Astrocyte of the hippocampus (primary cell): ENCODE measurements at regions not wholly inside any gene's neighbourhood (a gene's known extent, or its start where the extent isn't known, plus 50 kb on each side); places are given as distances from the start of the nearest gene placed in this dataset.

Source experiments
- DNase-seq: peaks from one replicate; pipeline ENCODE4 v3.0.0; 2011; ENCODE audit warnings: low read depth, low spot score

DNA sequence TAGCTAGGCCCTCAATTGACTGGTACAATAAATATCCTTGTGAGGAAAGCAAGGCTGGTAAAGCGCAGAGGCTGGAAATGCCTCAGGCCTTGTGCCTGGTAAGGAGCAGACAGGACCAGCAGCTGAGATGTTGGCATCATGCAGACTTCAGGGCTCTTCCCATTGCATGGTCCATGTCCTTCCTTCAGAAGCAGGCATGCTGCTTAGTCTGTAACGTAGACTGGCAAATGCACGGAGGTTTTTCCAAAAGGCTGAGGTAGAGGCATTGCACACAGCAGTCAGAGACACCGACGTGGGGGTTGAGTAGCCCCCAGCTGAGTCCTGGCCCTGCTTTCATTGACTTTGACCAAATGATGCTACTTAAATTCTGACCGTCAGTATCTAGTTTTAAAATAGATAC is 87.1 kb downstream of the ADRB2 start:
- DNase-seq = peak; percentile 48

DNA sequence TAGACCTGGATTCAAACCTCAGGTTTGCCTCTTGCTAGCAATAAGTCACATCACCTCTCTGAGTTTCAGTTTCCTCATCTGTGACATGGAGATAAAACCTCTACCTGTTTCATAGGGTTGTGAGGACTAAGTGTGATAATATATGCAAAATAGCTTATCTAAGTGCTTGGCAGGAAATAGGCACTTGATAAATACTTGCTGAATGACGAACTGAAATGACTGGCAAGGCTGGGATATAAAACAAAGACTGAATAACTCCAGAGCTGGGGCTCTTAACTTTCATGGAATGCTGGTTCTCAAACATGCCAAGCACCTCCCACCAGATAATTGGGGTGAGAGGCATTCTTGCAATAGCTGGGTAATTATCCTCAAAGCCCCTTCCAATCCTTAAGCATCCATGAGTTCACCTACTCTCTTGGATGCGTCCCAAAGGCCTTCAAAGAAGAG is 87.6 kb downstream of the ADRB2 start:
- peak; percentile 97 for DNase-seq

DNA sequence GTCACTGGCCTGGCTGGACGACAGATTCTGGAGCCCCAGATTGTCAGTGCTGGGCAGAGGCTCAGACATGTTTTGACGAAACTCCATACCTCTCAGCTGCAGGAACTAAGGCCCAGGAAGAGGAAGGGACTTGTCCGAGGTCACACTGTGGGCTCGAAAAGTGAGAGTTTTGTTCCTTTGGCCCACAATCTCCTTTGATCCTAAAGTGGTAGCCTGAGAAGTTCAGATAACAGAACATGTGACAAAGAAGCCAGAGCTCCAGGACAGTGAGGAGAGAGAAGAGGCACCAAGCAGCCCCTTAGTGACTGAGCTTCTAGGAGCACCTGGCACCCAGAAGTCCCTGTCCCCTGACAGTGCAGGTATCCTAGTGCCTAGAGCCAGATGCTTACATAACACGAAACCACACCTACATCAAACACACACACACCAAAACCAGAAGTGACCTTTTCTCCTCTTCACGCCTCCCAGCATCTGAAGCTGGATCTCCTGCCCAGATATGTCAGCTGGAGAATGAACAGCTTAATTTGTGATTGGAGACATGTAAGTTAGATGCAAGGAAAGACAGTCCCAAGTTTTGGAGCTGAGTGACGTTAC is 88.9 kb downstream of the ADRB2 start:
- DNase-seq = peak; percentile 23

DNA sequence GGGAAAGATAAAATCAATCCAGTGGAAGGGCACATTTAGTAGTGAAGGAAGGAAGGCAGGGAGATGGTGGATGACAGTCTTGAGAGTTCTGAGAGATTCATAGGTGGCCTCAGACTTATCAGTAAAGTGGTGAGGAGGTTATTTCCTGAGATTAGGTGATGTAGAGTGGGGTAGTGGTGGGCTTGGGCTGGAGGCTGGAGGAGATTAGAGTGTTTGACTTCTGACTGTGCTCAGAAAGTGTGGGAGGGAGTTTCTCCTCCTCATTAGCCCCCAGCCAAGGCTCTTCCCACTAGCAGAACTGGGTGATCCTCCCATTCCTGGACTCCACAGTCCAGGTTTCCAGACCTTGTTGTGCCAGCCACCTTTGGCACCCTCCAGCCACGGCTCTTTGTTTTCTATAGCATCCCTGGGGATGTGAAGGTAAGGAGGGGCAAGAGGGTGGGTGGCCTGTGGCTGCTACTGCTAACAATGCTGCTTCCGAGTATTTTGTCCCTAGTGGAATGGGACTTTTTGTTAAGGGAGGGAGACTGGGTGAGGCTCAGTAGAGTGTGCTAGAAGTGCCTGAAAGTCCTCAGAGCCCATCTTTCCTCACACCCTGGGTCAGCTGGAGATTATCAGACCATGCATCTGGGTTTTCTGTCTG is 94.4 kb downstream of the ADRB2 start:
- DNase-seq = no peak

DNA sequence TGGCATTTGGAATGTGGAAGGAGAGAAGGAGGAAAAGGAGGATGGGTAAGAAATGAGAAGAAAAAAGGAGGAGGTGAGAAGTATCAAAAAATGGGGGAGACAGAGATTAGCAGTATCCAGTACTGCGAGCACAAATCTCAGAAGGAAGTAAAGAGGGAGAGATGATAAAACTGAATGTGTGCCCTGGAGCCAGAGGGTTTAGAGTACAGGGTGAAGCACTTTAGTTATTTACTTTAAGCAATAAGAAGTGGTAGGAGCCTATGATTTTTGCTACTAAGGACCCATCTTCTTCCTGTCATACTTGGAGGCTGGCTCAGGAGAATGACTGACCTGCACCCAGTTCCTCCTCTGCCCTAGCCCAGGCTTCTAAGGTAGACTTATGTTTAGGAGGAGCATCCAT is 94.9 kb downstream of the ADRB2 start:
- DNase-seq = no peak

DNA sequence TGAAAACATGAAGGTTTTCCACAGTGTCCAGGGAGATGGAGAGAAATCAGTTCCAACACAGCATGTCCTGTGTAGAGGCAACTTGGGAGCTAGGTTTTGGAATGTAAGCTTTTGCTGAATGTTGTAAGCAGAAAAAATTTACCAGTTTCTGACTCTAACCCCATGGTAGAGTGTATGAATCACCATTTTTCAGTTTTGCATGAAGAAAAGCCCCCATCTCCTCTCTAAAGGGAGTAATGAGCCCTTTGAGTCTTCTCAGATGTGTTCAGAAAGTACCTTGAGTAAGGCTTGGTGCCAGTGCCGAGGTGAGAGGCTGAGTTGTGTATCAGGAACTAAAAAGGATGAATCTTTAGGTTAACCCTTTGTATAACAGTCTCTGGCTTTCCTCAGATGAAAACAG is 96.2 kb downstream of the ADRB2 start:
- no peak for DNase-seq

DNA sequence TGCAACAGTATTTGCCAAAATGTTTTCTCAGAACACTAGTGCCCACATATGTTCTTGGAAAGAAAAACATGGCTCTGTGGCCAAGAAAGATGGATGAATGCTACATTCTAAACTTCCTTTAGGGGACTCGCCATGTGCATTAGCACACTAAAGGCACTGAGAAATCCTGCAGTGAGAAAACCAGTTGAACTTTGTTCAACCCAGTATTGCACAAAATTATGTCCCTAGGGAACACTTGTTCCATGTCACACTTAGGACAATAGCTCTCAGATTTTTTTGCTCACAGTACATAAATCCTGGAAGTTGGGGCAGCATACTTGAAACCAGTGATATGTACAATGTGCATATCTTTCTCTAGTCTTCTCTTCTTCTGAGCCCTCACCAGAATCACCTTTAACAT is 96.6 kb downstream of the ADRB2 start:
- no peak for DNase-seq

DNA sequence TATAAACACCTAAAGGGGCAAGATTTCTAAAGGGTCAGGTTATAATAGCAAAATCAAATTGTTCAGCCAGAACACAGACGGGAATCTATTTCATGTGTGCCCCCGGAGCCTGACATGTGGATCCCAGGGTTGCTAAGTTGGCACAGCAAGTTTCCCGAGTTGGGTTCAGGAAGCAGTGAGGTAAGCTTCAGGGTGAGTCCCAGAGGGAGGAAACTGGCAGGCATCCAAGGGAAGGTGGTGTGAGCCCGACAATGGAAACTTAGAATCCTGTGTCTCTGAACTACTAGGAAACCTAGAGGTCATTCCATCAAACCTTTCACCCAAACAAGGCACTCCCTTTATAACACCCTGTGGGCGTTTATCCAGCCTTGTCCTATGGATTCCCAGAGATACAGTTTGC is 98.4 kb downstream of the ADRB2 start:
- DNase-seq = no peak

DNA sequence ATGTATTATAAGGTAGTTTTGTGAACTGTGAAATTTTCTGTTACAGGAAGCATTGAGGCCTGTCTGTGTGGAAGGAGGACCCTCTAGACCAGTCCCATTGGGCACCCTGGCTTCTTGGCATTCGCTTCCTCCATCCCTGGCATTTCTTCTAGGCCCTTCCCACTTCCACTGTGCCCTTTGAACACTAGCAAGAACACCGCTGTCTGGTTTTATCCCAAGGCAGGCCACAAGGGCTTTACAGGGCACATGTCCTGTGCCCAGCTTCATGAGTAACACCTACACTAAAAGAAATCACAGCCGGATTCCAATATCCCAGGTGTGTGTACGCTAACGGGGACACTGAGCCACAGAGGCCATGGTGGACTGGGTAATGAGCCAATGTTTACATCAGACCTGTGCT is 99.8 kb downstream of the ADRB2 start:
- DNase-seq = no peak

DNA sequence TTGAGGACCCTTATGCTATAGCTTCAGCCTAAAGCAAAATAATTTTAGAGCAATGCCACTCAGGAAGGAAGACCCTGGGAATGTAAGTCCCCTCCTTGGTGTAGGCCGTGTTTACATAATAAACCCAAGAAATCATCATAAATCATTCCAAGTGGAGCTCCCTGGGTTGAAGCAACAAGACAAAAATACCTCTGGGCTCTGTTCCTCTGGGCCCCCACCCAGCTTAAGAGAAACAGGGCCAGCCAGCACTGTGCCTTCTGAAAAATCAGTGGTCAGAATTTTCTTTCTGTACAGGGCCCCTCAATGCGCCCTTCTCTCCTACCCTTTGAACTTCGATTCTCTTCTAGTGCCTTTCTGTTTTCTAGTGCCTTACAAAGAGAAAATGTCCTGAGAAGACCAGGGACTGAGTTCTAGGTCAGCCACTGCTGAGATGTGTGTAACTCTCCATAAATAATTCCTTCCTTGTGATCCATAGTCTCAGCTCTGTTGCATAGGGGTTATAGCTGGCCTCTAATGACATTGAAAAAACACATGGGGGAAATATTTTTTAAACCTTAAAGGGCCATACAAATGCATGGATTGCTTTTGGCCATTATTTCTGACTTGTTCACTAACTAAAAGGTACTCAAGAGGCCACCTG is 101.0 kb downstream of the ADRB2 start:
- DNase-seq = no peak

DNA sequence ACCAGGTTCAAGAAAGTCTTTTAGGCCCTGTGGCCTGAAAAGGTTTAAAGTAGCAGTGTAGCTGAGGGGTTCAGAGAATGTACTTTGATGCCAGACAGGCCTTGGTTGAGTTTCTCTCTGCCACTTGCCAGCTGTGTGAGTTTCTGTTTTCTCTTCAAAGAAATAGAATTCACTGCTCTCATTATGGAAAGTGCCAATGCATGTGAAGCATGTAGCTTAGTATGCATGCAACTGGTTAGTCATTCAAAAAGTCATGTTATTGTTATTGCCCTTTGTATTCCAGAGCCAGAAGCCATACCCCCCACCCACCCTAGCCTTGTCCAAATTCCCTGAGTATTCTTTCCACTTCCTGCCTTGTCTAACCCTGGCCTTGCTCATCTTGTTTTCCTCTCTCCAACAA is 101.7 kb downstream of the ADRB2 start:
- peak; percentile 47 for DNase-seq

DNA sequence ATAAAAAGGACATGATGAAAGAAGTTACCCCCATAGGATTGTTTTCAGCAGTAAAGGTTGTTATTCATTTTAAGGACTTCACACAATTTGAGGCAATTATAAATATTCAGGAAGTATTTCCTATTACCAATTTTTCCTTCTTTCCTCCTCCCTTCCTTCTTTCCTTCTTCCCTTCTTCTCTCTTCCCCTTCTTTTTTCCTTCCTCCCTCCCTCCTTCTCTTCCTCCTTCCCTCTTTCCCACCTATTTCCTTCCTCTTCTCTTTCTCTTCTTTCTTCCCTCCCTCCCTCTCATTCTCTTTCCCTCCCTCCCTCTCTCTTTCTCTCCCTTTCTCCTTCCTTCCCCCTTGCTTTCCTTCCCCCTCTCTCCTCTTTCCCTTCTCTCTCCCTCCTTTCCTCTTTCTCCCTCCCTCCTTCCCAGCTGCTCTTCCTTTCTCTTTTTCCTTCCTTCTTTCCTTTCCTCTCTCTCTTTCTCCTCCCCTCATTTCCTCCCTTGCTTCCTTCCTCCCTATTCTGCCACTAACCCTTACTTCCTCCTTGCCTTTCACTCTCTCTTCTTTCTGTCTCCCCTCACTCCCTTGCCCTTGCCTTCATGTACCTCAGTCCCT is 105.1 kb downstream of the ADRB2 start:
- DNase-seq = no peak

DNA sequence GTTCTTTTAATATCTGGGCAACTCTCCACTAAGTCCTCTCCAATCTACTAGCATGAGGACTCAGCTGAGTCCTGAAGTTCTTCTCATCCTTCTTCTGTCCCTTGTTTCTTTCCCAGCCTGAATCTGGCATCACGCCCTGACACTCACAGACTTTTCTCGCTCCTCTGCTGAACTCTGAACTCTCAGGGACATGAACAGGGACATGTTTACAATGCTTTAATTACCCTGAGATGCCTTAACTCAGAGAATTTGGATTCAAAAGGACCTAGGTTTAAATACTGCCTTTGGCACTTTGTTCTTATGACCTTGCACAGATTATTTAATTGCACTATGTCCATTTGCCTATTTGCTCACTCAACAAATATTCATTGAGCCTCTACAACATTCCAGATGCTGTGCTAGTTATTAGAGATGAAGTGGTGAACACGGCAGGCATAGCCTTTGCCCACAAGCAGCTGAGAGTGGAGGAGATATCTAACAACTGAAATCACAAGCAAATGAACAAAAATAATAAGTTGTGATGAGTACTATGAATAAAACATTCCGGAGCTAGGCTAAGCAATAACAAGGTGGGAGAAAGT is 106.0 kb downstream of the ADRB2 start:
- no peak for DNase-seq

DNA sequence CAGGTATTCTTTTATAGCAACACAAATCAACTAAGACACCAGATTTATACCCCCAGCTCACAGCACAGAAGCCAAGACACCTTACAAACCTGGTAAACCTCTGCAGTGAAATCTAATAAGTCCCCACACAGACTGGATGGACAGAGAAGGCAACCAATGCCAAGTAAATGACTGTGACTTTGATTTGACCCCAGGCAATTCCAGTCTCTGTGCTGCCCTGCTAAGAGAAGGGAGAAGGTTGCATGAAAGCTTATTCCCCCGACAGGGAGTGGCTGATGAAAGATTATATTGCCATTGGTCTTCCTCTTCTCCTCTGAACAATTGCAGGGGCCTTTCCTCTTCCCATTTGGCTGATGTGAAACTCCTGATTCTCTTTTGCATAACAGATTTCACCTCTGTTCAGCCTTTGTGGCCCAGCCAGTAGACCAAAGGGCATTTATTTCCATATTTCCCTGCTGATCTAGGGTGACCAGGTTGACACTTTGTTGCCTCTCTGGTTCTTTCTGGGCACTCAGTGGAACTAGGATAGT is 107.6 kb downstream of the ADRB2 start:
- no peak for DNase-seq

DNA sequence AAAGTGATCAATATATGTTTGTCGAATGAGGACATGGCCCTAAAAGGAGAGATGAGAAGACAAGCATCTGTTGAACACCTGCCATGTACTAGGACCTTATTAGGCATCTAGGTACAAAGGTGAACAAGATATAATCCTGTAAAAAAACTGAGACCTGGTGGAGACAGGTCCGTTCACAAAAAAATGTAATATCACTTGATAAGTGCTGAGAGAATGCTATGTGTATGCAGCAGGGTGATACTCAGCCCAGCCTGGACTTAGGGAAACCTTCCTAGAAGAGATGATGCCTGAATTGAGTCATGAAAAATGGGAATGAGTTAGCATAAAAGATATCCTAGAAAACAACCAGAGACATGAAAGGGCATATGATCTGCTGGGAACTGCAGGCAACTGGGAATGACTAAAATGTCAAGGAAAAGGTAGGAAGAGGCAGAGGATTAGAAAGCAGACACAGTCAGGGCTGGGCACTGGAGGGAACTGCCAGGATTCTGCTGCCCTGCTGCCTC is 108.5 kb downstream of the ADRB2 start:
- no peak for DNase-seq

DNA sequence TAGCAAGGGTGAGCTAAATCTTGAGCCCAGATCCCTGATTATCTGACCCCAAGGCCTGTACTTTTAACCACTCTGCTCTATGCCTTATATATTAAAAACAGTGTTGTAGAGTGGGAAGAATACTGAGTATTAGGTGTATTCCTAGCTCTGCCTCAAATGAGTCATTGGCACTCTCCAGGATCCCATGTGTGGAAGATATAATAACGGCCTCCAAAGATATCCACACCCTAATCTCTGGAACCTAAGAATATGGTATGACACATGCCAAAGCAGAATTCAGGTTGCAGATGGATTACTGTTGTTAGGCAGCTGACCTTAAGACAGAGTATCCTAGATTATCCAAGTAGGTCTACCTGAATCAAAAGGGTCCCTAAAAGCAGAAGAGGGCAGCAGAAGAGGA is 110.8 kb downstream of the ADRB2 start:
- DNase-seq = no peak

DNA sequence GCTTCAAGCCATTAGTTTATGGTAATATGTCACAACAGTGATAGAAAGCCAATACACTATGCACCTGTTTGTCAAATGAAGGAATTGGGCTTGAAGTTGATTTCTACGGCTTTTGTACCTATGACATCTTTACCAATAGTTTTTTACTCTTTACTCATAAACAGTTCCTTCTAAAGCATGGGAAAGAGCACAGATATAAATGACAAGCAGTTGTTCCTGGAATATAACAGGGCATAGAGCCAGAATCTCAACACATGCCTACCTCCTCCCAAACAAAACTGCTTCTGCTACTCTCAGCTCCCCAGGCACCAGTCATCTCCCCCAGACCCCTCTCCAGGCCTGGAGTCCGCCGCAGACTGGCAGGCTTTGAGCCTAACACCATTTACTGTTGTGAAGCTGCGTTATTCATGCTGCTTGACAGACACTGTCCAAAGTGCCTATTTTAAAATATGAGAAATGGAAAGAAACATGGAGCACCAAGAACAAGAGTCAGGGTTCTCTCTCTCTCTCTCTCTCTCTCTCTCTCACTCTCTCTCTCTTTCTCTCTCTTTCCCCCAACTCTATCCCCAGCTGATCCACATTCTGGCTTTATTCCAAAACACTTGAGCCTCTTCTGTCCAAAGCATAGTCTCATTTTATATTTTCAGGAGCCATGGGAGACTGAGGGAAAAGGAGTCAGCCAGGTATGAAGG is 111.6 kb downstream of the ADRB2 start:
- no peak for DNase-seq

DNA sequence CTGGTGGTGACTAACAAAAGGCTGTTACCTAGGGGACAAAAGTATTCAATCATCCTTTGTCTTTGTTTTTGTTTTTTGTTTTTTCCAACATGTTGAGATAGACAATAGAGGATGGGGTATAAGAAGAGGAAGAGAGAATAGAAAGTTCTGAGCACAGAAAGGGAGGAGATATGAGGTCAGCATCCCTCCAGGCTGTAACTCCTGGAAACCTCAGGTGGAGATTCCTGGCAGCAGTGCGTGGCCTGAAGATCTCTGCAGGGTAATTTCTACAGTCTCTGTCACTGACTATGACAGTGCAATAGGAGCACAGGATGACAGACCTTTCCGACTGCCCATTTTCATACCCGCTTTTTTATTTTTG is 112.1 kb downstream of the ADRB2 start:
- DNase-seq = no peak

DNA sequence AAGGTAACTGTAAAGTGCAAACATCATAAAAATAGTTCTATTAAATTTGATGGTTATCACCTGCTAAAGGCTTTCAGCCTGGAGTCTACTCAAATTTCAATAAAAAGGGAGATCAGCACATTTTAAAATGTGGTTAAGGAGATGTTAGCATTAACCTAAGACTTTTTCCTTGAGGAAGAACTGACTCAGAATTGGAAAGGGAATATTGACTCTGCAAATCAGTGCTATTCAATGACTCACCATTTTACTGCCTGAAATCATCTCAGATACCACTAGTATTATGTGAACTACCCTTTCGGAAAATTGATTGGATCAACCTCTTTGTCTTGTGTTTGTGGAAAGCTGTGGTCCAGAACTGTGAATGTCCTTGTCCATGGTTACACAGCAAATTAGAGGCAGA is 113.3 kb downstream of the ADRB2 start:
- peak; percentile 22 for DNase-seq

DNA sequence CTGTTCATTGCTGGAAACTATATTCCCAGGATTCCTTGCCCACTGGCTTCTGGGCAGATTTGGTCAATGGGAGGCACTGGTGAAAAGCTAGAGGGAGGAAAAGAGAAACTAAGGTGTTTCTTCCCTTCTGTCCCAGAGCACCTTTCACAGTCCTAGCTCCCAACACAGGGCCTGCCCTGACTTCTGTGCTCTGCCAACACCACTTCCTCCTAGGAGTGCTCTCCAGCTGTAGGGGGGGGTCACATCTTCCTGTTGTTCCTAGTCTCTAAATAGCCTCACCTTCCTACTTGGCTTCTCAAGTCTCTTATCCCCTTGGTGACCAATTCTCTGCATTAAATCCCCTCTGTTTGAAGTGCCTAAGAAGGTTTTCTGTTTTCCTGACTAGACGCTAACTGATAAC is 115.4 kb downstream of the ADRB2 start:
- no peak for DNase-seq

DNA sequence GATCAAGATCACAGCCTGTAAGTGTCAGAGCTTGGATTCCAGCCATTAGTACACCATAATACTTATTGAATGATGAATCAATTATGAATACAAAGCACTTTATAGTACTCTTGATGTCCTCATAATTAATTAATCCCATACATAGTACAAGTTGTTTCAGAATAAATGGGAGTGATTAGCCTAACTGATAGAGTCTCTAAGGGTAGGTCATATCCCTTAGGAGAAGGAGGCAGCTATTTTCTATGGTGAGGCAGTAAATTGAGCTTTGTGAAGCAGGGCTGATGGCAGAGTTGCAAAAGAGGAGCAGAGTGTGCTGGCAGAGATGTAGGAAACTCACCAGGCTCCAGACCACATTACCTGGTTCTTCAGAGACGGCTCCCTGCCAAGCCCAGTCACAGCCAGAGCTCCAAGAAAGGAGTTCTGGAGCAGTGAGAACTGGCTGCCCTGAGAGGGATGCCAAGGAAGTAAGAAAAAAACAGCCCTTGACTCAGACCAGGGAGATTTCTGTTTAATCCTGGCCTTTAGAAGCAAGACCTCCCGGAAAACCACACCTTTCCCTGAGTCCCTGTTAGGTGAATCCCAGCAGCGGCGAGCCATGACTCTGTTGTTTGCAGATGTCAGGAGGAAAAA is 112.9 kb downstream of the SH3TC2 start:
- DNase-seq = peak; percentile 74
